Lower lobe of right lung (tissue), 2 donors: ENCODE measurements at regions not wholly inside any gene's neighbourhood (a gene's known extent, or its start where the extent isn't known, plus 50 kb on each side); places are given as distances from the start of the nearest gene placed in this dataset.

Experiments used
- ATAC-seq, 2 donors: fragments of 200-7000 bp; cut with Tn5 transposase; one replicate each; pipeline ENCODE4 v1.9.1; 2020 to 2022; ENCODE audit warnings: mild to moderate bottlenecking in 2 of 2, moderate library complexity in 2 of 2
- DNase-seq: peaks from one replicate; pipeline ENCODE4 v3.0.0-alpha.2; 2020
- H3K27ac ChIP-seq: fragments of 200-600 bp; one replicate; pipeline ENCODE4 v1.8.0; 2022
- H3K27me3 ChIP-seq: fragments of 200-600 bp; one replicate; pipeline ENCODE4 v1.8.0; 2022; ENCODE audit warnings: low read depth
- H3K36me3 ChIP-seq: fragments of 200-600 bp; one replicate; pipeline ENCODE4 v1.8.0; 2022; ENCODE audit warnings: mild to moderate bottlenecking
- H3K4me1 ChIP-seq: fragments of 200-600 bp; one replicate; pipeline ENCODE4 v1.8.0; 2022
- H3K4me3 ChIP-seq: fragments of 200-600 bp; one replicate; pipeline ENCODE4 v1.8.0; 2022; ENCODE audit warnings: mild to moderate bottlenecking
- H3K9me3 ChIP-seq: fragments of 200-600 bp; one replicate; pipeline ENCODE4 v1.8.0; 2022
- CTCF ChIP-seq: fragments of 200-600 bp; IDR thresholded peaks from one replicate; pipeline ENCODE4 v1.8.0; 2022; ENCODE audit warnings: antibody characterized with exemption, mild to moderate bottlenecking
- intact Hi-C: fragments of 100-400 bp; cut with DNase I; formaldehyde crosslinking; loops from one replicate; pipeline ENCODE4 v1.11.0; 2022
- donor health status: DM: no; HTN: yes; CAD: no; lungs with severe emphysema.

GRCh38 chr3:110918963-110919362 lies 152.7 kb upstream of the NECTIN3 start:
- no peak for ATAC-seq
- H3K4me1 ChIP-seq = no peaks in the 10 kb centered on the region
- no peak overlapping the region for H3K27ac ChIP-seq
- no peak for TF ChIP-seq CTCF
- H3K27me3 ChIP-seq = no peaks in the 10 kb centered on the region
- DNase-seq = no peak
- no peaks in the 10 kb centered on the region for H3K36me3 ChIP-seq
- H3K4me3 ChIP-seq = no peak overlapping the region
- H3K9me3 ChIP-seq = no peaks in the 10 kb centered on the region
- intact Hi-C loops = no loop called here

- Histone ChIP-seq H3K27ac (no peak overlapping the region), H3K27me3 (no peaks in the 10 kb centered on the region), H3K4me3 (no peak overlapping the region), H3K36me3 (no peaks in the 10 kb centered on the region), H3K4me1 (no peaks in the 10 kb centered on the region), H3K9me3 (no peaks in the 10 kb centered on the region)
- ATAC-seq (no peak), DNase-seq (no peak)
- no peak for TF ChIP-seq CTCF
- intact Hi-C loops = no loop called here
These were observed 145.8 kb upstream of the NECTIN3 start for GRCh38 chr3:110925798-110926197.

GRCh38 chr3:110928016-110928662 lies 143.5 kb upstream of the NECTIN3 start:
- H3K4me3 ChIP-seq = no peak overlapping the region
- no peak overlapping the region for H3K27ac ChIP-seq
- DNase-seq = no peak
- no peaks in the 10 kb centered on the region for H3K36me3 ChIP-seq
- no peak for ATAC-seq
- no peak for TF ChIP-seq CTCF
- H3K4me1 ChIP-seq = no peaks in the 10 kb centered on the region
- no peaks in the 10 kb centered on the region for H3K27me3 ChIP-seq
- intact Hi-C loops = no loop called here
- H3K9me3 ChIP-seq = no peaks in the 10 kb centered on the region

GRCh38 chr3:110929816-110930215 lies 141.8 kb upstream of the NECTIN3 start:
- no peak for DNase-seq
- Histone ChIP-seq H3K4me3 (no peak overlapping the region), H3K27ac (no peak overlapping the region), H3K4me1 (no peaks in the 10 kb centered on the region), H3K27me3 (no peaks in the 10 kb centered on the region), H3K9me3 (no peaks in the 10 kb centered on the region), H3K36me3 (no peaks in the 10 kb centered on the region)
- no peak for TF ChIP-seq CTCF
- intact Hi-C loops = no loop called here
- no peak for ATAC-seq

GRCh38 chr3:110932567-110932966 lies 139.0 kb upstream of the NECTIN3 start:
- TF ChIP-seq CTCF = no peak
- H3K4me1 ChIP-seq = no peaks in the 10 kb centered on the region
- no peaks in the 10 kb centered on the region for H3K9me3 ChIP-seq
- H3K36me3 ChIP-seq = no peaks in the 10 kb centered on the region
- H3K27me3 ChIP-seq = no peaks in the 10 kb centered on the region
- ATAC-seq = no peak
- H3K4me3 ChIP-seq = no peak overlapping the region
- no peak for DNase-seq
- intact Hi-C loops = no loop called here
- no peak overlapping the region for H3K27ac ChIP-seq
